ENCODE measurements at regions not wholly inside any gene's neighbourhood (a gene's known extent, or its start where the extent isn't known, plus 50 kb on each side); places are given as distances from the start of the nearest gene placed in this dataset.

- 77 to 92% (median 77%) methylated on average over 2 of the region's 2 CpGs for WGBS, 3 donors
- H3K36me3 ChIP-seq (ENCODE audit: control insufficient read depth in 3 of 3, insufficient read depth in 2 of 3, low read depth in 1 of 3, low read length in 3 of 3) = no peaks in the 10 kb centered on the region
- H3K27me3 ChIP-seq (ENCODE audit: control insufficient read depth in 3 of 3, insufficient read depth in 3 of 3, low read length in 3 of 3) = no peaks in the 10 kb centered on the region
- no peak for DNase-seq
- no peak overlapping the region for H3K4me3 ChIP-seq (ENCODE audit: low read depth in 1 of 3, low read length in 3 of 3)
- no peak for FAIRE-seq
- H3K9me3 ChIP-seq (ENCODE audit: control insufficient read depth in 2 of 2, insufficient read depth in 1 of 2, low read depth in 1 of 2, low read length in 1 of 2) = no peaks in the 10 kb centered on the region
- H3K4me1 ChIP-seq (ENCODE audit: control insufficient read depth in 3 of 3, insufficient read depth in 2 of 3, low read depth in 1 of 3, low read length in 2 of 3) = peaks cover 0 to under 1% (median 0%) of the 10 kb centered on the region in 3 donors
- H3K27ac ChIP-seq (ENCODE audit: low read depth in 1 of 3, low read length in 2 of 3) = no peak overlapping the region
These were observed 115.1 kb downstream of the UNC5CL start for GRCh38 chr6:40923880-40924279.

GRCh38 chr6:40923326-40923725 is 115.7 kb downstream of the UNC5CL start:
- no peaks in the 10 kb centered on the region for H3K9me3 ChIP-seq (ENCODE audit: control insufficient read depth in 2 of 2, insufficient read depth in 1 of 2, low read depth in 1 of 2, low read length in 1 of 2)
- peaks cover 0 to 4% (median 0%) of the 10 kb centered on the region in 3 donors for H3K27me3 ChIP-seq (ENCODE audit: control insufficient read depth in 3 of 3, insufficient read depth in 3 of 3, low read length in 3 of 3)
- no peaks in the 10 kb centered on the region for H3K36me3 ChIP-seq (ENCODE audit: control insufficient read depth in 3 of 3, insufficient read depth in 2 of 3, low read depth in 1 of 3, low read length in 3 of 3)
- H3K27ac ChIP-seq (ENCODE audit: low read depth in 1 of 3, low read length in 2 of 3) = no peak overlapping the region
- no peak overlapping the region for H3K4me3 ChIP-seq (ENCODE audit: low read depth in 1 of 3, low read length in 3 of 3)
- H3K4me1 ChIP-seq (ENCODE audit: control insufficient read depth in 3 of 3, insufficient read depth in 2 of 3, low read depth in 1 of 3, low read length in 2 of 3) = no peaks in the 10 kb centered on the region
- DNase-seq = no peak
- no peak for FAIRE-seq
- 84 to 100% (median 87%) methylated on average over 4 of the region's 4 CpGs for WGBS, 3 donors

GRCh38 chr6:40922281-40922680 is 116.7 kb downstream of the UNC5CL start:
- Histone ChIP-seq H3K27ac (ENCODE audit: low read depth in 1 of 3, low read length in 2 of 3) (no peak overlapping the region), H3K36me3 (ENCODE audit: control insufficient read depth in 3 of 3, insufficient read depth in 2 of 3, low read depth in 1 of 3, low read length in 3 of 3) (no peaks in the 10 kb centered on the region), H3K4me3 (ENCODE audit: low read depth in 1 of 3, low read length in 3 of 3) (no peak overlapping the region), H3K4me1 (ENCODE audit: control insufficient read depth in 3 of 3, insufficient read depth in 2 of 3, low read depth in 1 of 3, low read length in 2 of 3) (no peaks in the 10 kb centered on the region), H3K27me3 (ENCODE audit: control insufficient read depth in 3 of 3, insufficient read depth in 3 of 3, low read length in 3 of 3) (peaks cover 0 to 4% (median 0%) of the 10 kb centered on the region in 3 donors), H3K9me3 (ENCODE audit: control insufficient read depth in 2 of 2, insufficient read depth in 1 of 2, low read depth in 1 of 2, low read length in 1 of 2) (no peaks in the 10 kb centered on the region)
- 80 to 84% (median 80%) methylated on average over 2 of the region's 2 CpGs for WGBS, 3 donors
- no peak for DNase-seq
- no peak for FAIRE-seq

GRCh38 chr6:40918040-40918651 is 120.9 kb downstream of the UNC5CL start:
- Histone ChIP-seq H3K27ac (ENCODE audit: low read depth in 1 of 3, low read length in 2 of 3) (no peak overlapping the region), H3K4me3 (ENCODE audit: low read depth in 1 of 3, low read length in 3 of 3) (no peak overlapping the region), H3K27me3 (ENCODE audit: control insufficient read depth in 3 of 3, insufficient read depth in 3 of 3, low read length in 3 of 3) (peaks cover 0 to 4% (median 0%) of the 10 kb centered on the region in 3 donors), H3K9me3 (ENCODE audit: control insufficient read depth in 2 of 2, insufficient read depth in 1 of 2, low read depth in 1 of 2, low read length in 1 of 2) (no peaks in the 10 kb centered on the region), H3K4me1 (ENCODE audit: control insufficient read depth in 3 of 3, insufficient read depth in 2 of 3, low read depth in 1 of 3, low read length in 2 of 3) (no peaks in the 10 kb centered on the region), H3K36me3 (ENCODE audit: control insufficient read depth in 3 of 3, insufficient read depth in 2 of 3, low read depth in 1 of 3, low read length in 3 of 3) (no peaks in the 10 kb centered on the region)
- FAIRE-seq (no peak), DNase-seq (no peak)
- 53 to 69% (median 58%) methylated on average over 5 of the region's 5 CpGs for WGBS, 3 donors

- Histone ChIP-seq H3K27me3 (ENCODE audit: control insufficient read depth in 3 of 3, insufficient read depth in 3 of 3, low read length in 3 of 3) (peaks cover 0 to 4% (median 0%) of the 10 kb centered on the region in 3 donors), H3K36me3 (ENCODE audit: control insufficient read depth in 3 of 3, insufficient read depth in 2 of 3, low read depth in 1 of 3, low read length in 3 of 3) (no peaks in the 10 kb centered on the region), H3K27ac (ENCODE audit: low read depth in 1 of 3, low read length in 2 of 3) (no peak overlapping the region), H3K4me3 (ENCODE audit: low read depth in 1 of 3, low read length in 3 of 3) (no peak overlapping the region), H3K4me1 (ENCODE audit: control insufficient read depth in 3 of 3, insufficient read depth in 2 of 3, low read depth in 1 of 3, low read length in 2 of 3) (no peaks in the 10 kb centered on the region), H3K9me3 (ENCODE audit: control insufficient read depth in 2 of 2, insufficient read depth in 1 of 2, low read depth in 1 of 2, low read length in 1 of 2) (no peaks in the 10 kb centered on the region)
- FAIRE-seq (no peak), DNase-seq (no peak)
- WGBS, 3 donors = 83 to 87% (median 84%) methylated on average over 3 of the region's 3 CpGs
These were observed 121.4 kb downstream of the UNC5CL start for GRCh38 chr6:40917603-40918002.

- H3K27ac ChIP-seq (ENCODE audit: low read depth in 1 of 3, low read length in 2 of 3) = no peak overlapping the region
- DNase-seq (no peak), FAIRE-seq (no peak)
- WGBS, 3 donors = 50 to 67% (median 55%) methylated on average over 1 of the region's 1 CpG
- H3K36me3 ChIP-seq (ENCODE audit: control insufficient read depth in 3 of 3, insufficient read depth in 2 of 3, low read depth in 1 of 3, low read length in 3 of 3) = no peaks in the 10 kb centered on the region
- no peaks in the 10 kb centered on the region for H3K4me1 ChIP-seq (ENCODE audit: control insufficient read depth in 3 of 3, insufficient read depth in 2 of 3, low read depth in 1 of 3, low read length in 2 of 3)
- H3K9me3 ChIP-seq (ENCODE audit: control insufficient read depth in 2 of 2, insufficient read depth in 1 of 2, low read depth in 1 of 2, low read length in 1 of 2) = no peaks in the 10 kb centered on the region
- H3K4me3 ChIP-seq (ENCODE audit: low read depth in 1 of 3, low read length in 3 of 3) = no peak overlapping the region
- H3K27me3 ChIP-seq (ENCODE audit: control insufficient read depth in 3 of 3, insufficient read depth in 3 of 3, low read length in 3 of 3) = peaks cover 0 to 4% (median 0%) of the 10 kb centered on the region in 3 donors
These were observed 122.2 kb downstream of the UNC5CL start for GRCh38 chr6:40916845-40917244.

- no peak for FAIRE-seq
- H3K36me3 ChIP-seq (ENCODE audit: control insufficient read depth in 3 of 3, insufficient read depth in 2 of 3, low read depth in 1 of 3, low read length in 3 of 3) = no peaks in the 10 kb centered on the region
- H3K27ac ChIP-seq (ENCODE audit: low read depth in 1 of 3, low read length in 2 of 3) = no peak overlapping the region
- H3K27me3 ChIP-seq (ENCODE audit: control insufficient read depth in 3 of 3, insufficient read depth in 3 of 3, low read length in 3 of 3) = peaks cover 0 to 4% (median 0%) of the 10 kb centered on the region in 3 donors
- H3K4me3 ChIP-seq (ENCODE audit: low read depth in 1 of 3, low read length in 3 of 3) = no peak overlapping the region
- no peak for DNase-seq
- H3K9me3 ChIP-seq (ENCODE audit: control insufficient read depth in 2 of 2, insufficient read depth in 1 of 2, low read depth in 1 of 2, low read length in 1 of 2) = no peaks in the 10 kb centered on the region
- H3K4me1 ChIP-seq (ENCODE audit: control insufficient read depth in 3 of 3, insufficient read depth in 2 of 3, low read depth in 1 of 3, low read length in 2 of 3) = no peaks in the 10 kb centered on the region
These were observed 123.9 kb downstream of the UNC5CL start for GRCh38 chr6:40915165-40915564.

- 81 to 85% (median 84%) methylated on average over 6 of the region's 6 CpGs for WGBS, 3 donors
- no peak for FAIRE-seq
- Histone ChIP-seq H3K27ac (ENCODE audit: low read depth in 1 of 3, low read length in 2 of 3) (no peak overlapping the region), H3K4me1 (ENCODE audit: control insufficient read depth in 3 of 3, insufficient read depth in 2 of 3, low read depth in 1 of 3, low read length in 2 of 3) (no peaks in the 10 kb centered on the region), H3K36me3 (ENCODE audit: control insufficient read depth in 3 of 3, insufficient read depth in 2 of 3, low read depth in 1 of 3, low read length in 3 of 3) (no peaks in the 10 kb centered on the region), H3K27me3 (ENCODE audit: control insufficient read depth in 3 of 3, insufficient read depth in 3 of 3, low read length in 3 of 3) (peaks cover 0 to 4% (median 0%) of the 10 kb centered on the region in 3 donors), H3K4me3 (ENCODE audit: low read depth in 1 of 3, low read length in 3 of 3) (no peak overlapping the region), H3K9me3 (ENCODE audit: control insufficient read depth in 2 of 2, insufficient read depth in 1 of 2, low read depth in 1 of 2, low read length in 1 of 2) (no peaks in the 10 kb centered on the region)
- no peak for DNase-seq
These were observed 125.0 kb downstream of the UNC5CL start for GRCh38 chr6:40914005-40914404.
